ENCODE measurements at regions not wholly inside any gene's neighbourhood (a gene's known extent, or its start where the extent isn't known, plus 50 kb on each side); places are given as distances from the start of the nearest gene placed in this dataset.

DNA sequence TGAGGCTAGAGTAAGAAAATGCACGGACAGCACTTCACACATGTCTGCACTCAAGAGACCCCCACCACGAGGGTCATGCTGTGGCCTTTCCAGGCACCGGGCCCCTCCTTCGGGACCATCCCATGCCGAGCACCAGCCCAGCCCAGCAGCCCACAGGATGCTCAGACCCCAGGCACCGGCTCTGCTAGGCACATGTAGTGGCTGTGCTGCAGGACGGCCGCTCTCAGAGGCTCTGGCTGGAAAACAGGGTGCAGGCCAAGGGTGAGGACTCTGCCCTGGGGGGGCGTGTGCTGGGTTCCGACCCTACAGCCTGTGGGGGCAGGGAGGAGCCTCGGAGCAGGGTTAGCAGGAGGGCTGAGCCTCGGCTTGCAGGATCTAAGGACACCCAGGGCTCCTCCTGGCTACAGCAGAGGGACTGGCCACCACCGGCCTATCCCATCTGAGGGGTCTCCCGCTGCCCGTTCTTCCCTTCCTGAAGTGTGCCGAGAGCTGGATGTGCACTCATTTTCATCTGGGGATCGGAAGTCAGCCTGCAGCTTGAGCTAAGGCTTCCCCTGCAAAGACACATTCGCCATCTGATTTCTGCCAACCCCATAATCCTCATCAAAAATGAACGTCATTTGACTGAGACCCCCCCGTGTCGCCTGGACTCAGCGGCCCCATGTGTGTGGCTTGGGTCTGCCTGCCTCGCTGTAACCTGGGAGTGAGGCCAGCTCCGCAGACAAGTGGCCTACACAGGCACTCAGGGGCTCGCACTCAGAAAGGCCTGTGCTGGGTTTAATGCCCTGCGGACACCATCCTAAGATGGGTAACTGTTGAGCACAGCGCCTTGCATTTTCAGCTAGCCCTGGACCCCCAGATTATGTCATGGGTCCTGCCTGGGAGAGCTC lies 293.1 kb upstream of the FOXF1 start:
- H3K9me3 ChIP-seq = no peaks in the 10 kb centered on the region

DNA sequence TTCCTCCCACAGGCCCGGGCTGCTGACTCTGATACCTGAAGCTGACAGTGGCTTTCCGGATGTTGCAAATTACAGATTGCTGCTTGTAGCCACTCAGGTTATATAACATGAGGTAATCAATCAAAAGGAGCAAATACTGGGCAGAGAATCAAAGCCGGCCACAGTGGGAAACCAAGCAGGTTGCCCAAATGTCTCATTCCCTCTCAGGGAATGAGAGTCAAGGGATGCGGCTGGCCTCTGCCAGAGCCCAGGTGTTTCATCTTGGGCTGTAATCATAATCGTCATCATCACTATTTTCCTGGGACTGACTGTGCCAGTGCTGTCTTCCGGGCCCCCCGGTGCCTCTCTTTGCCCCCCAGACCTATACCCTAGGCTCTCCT lies 292.4 kb upstream of the FOXF1 start:
- ATAC-seq (peak; percentile 73 to 83 (median 80)), FAIRE-seq (no peak), DNase-seq (peak in 5 of 6 donors; percentile 70 to 88 (median 79))
- 11 to 20% methylated on average over 7 of the region's 7 CpGs for WGBS, 2 donors
- Histone ChIP-seq H3K9me3 (no peaks in the 10 kb centered on the region), H3K4me3 (no peak overlapping the region), H3K4me1 (peaks cover 40 to 47% (median 42%) of the 10 kb centered on the region in 3 donors), H3K36me3 (no peaks in the 10 kb centered on the region), H3K27me3 (no peaks in the 10 kb centered on the region), H3K27ac (peak overlapping the region; percentile 59 to 76 (median 66))
- TF ChIP-seq, protein P1, sequence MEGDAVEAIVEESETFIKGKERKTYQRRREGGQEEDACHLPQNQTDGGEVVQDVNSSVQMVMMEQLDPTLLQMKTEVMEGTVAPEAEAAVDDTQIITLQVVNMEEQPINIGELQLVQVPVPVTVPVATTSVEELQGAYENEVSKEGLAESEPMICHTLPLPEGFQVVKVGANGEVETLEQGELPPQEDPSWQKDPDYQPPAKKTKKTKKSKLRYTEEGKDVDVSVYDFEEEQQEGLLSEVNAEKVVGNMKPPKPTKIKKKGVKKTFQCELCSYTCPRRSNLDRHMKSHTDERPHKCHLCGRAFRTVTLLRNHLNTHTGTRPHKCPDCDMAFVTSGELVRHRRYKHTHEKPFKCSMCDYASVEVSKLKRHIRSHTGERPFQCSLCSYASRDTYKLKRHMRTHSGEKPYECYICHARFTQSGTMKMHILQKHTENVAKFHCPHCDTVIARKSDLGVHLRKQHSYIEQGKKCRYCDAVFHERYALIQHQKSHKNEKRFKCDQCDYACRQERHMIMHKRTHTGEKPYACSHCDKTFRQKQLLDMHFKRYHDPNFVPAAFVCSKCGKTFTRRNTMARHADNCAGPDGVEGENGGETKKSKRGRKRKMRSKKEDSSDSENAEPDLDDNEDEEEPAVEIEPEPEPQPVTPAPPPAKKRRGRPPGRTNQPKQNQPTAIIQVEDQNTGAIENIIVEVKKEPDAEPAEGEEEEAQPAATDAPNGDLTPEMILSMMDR (IDR thresholded peaks at IDR 0.05) = no peak
- intact Hi-C loops (cut with DNase I) = no loop called here

More for the DNA sequence above, 293.1 kb upstream of the FOXF1 start:
- Histone ChIP-seq H3K27ac (peak overlapping the region; percentile 59 to 76 (median 66)), H3K4me3 (no peak overlapping the region), H3K36me3 (no peaks in the 10 kb centered on the region), H3K27me3 (no peaks in the 10 kb centered on the region), H3K4me1 (peaks cover 40 to 45% (median 42%) of the 10 kb centered on the region in 3 donors)
- ATAC-seq (peak in 3 of 4 donors; percentile 9 to 34 (median 13)), FAIRE-seq (no peak), DNase-seq (peak in 3 of 6 donors; percentile 15 to 75 (median 47))
- intact Hi-C loops (cut with DNase I) = no loop called here
- TF ChIP-seq, protein P1 (IDR thresholded peaks at IDR 0.05) = no peak
- WGBS, 2 donors = 58 to 63% methylated on average over 27 of the region's 27 CpGs

DNA sequence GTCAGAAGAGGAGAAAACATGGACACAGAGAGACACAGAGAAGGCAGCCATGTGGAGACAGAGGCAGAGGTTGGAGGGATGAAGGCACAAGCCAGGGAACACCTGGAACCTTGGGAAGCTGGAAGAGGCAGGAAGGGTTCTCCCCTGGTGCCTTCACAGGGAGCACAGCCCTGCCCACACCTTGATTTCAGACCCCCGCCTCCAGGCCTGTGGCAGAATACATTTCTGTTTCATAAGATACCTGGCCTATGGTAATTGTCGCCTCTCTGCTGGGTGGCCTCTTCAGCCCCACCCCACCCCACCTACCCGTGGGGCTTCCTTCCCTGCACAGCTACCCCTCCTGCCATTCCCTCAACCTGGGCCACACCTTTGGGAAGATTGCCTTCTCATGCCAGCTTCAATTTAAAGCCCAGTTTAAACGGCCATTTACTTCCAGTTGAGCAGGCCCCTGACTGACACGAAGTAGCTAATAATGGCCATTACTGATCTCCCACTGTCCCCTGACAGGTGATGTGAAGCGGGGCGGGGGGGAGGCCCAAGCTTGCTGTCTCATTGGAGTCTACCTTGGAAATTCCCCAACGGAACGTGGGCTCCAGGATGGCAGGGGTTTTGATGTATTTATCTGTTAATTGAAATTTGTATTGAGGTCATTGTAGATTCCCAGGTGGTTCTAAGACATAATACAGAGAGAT lies 291.7 kb upstream of the FOXF1 start:
- WGBS, 2 donors = 76 to 79% methylated on average over 9 of the region's 9 CpGs
- no peak for ATAC-seq
- intact Hi-C loops (cut with DNase I) = no loop called here

DNA sequence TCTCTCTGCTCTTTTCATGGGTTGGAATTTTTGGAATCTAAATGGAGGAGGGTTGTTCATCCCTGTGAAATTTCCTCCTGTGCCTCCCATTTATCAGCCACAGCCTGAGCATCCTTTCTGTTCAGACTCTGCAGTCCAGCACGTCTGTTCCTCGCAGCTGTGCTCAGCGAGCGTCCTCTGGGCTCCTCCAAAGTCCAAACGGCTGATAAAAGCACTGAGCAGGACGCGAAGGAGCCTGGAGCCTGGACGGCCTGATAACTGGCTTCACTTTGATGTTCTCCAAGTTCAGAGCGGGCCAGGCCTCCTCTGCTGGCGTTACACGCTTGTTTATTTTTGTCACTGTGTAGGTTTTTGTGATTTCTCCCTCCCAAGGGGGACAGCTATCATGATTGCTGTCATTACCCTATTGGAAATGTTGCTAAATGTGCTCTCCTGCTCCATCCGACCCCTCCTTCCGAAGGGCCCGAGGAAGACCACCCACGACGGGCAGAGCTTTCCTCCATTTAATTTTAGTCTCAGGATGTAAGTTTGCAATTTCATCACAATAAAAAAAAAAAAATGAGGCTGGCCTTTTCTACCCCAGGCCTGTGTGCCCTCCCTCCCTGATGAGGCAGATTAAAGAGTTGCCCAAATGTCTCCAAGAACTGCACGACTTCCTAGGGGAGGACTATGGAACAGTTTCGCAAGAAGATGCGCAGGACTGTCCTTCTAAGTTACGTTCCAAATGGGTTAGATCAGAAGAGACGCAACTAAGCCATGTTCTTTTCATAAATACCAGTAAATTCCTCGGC lies 290.5 kb upstream of the FOXF1 start:
- Histone ChIP-seq H3K4me3 (no peak overlapping the region), H3K9me3 (no peaks in the 10 kb centered on the region), H3K27me3 (no peaks in the 10 kb centered on the region), H3K27ac (no peak overlapping the region), H3K36me3 (no peaks in the 10 kb centered on the region), H3K4me1 (peaks cover 34 to 40% (median 37%) of the 10 kb centered on the region in 3 donors)
- FAIRE-seq = no peak
- intact Hi-C loops (cut with DNase I) = no loop called here
- no peak for ATAC-seq
- peak in 1 of 6 donors; percentile 35 for DNase-seq
- 55 to 63% methylated on average over 22 of the region's 22 CpGs for WGBS, 2 donors
- TF ChIP-seq, protein P1 (IDR thresholded peaks at IDR 0.05) = no peak

More for the DNA sequence above, 291.7 kb upstream of the FOXF1 start:
- Histone ChIP-seq H3K4me3 (no peak overlapping the region), H3K36me3 (no peaks in the 10 kb centered on the region), H3K9me3 (no peaks in the 10 kb centered on the region), H3K27ac (peak overlapping the region; percentile 37 to 59 (median 53)), H3K4me1 (peaks cover 40 to 50% (median 42%) of the 10 kb centered on the region in 3 donors), H3K27me3 (no peaks in the 10 kb centered on the region)
- TF ChIP-seq, protein P1 (IDR thresholded peaks at IDR 0.05) = no peak
- peak in 1 of 6 donors; percentile 29 for DNase-seq
- FAIRE-seq = no peak

Measured in pancreas (tissue), 10 donors.